ENCODE measurements at regions not wholly inside any gene's neighbourhood (a gene's known extent, or its start where the extent isn't known, plus 50 kb on each side); places are given as distances from the start of the nearest gene placed in this dataset.
"Not testable (repeated sequence)": the region's sequence is repeated elsewhere in the genome, so short reads cannot be mapped to it uniquely, and the experiment has no call there.

GRCh38 chr6:167662075-167662880 is 164.4 kb upstream of the AFDN start:
- DNase-seq = no peak

- no peak for DNase-seq
Observed at GRCh38 chr6:167662881-167663205, 163.9 kb upstream of the AFDN start.

GRCh38 chr6:167663316-167663715 is 163.4 kb upstream of the AFDN start:
- no peak for DNase-seq

- DNase-seq = no peak
Observed at GRCh38 chr6:167663784-167664443, 162.8 kb upstream of the AFDN start.

- no peak for DNase-seq
Observed at GRCh38 chr6:167664678-167665660, 161.7 kb upstream of the AFDN start.

- no peak for DNase-seq
Observed at GRCh38 chr6:167665698-167666330, 160.9 kb upstream of the AFDN start.

GRCh38 chr6:167666571-167667203 is 160.0 kb upstream of the AFDN start:
- no peak for DNase-seq

GRCh38 chr6:167667204-167668018 is 159.3 kb upstream of the AFDN start:
- no peak for DNase-seq

GRCh38 chr6:167668019-167668753 is 158.5 kb upstream of the AFDN start:
- no peak for DNase-seq

GRCh38 chr6:167668754-167669552 is 157.8 kb upstream of the AFDN start:
- DNase-seq = no peak

- no peak for DNase-seq
Observed at GRCh38 chr6:167669553-167669849, 157.2 kb upstream of the AFDN start.

GRCh38 chr6:167669870-167670802 is 156.6 kb upstream of the AFDN start:
- DNase-seq = no peak

- no peak for DNase-seq
Observed at GRCh38 chr6:167670938-167671338, 155.8 kb upstream of the AFDN start.

- DNase-seq = not testable (repeated sequence)
Observed at GRCh38 chr6:167671379-167671976, 155.2 kb upstream of the AFDN start.

- DNase-seq = no peak
Observed at GRCh38 chr6:167671977-167672687, 154.6 kb upstream of the AFDN start.

- no peak for DNase-seq
Observed at GRCh38 chr6:167672738-167673137, 154.0 kb upstream of the AFDN start.

GRCh38 chr6:167673946-167674345 is 152.8 kb upstream of the AFDN start:
- DNase-seq = no peak

GRCh38 chr6:167674486-167674885 is 152.2 kb upstream of the AFDN start:
- no peak for DNase-seq

Data from NCI-H2029 treated with DMSO at 0.1 percent for 48 hours (cell line).